ENCODE measurements at regions not wholly inside any gene's neighbourhood (a gene's known extent, or its start where the extent isn't known, plus 50 kb on each side); places are given as distances from the start of the nearest gene placed in this dataset.

DNA sequence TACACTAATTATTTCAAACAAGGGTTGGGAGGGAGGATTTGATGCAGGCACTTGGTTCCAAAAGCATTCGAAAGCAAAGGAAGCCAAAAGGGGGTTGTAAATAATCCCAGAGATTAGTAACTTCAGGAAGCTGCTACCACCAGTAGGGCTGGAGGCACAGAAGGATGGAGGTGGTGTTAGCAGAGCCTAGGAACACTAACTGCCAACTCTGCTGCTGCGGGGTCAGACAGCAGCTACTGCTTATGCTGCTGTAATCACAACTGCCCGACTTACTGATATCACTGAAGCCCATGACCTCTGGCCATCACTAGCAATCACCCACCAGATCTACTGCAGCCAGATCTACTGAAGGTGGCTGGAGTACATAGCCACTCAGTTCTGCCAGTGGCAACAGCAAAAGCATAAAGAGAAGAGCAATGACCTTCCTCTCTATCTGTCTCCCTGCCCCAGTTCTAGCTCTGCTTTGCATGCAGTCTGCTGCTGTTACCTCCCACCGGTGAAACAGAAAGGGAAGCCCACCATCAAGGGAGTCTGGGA, 408.5 kb downstream of the PLPP3 start (continued):
- TF ChIP-seq FOSL1 (IDR thresholded peaks at IDR 0.05; ENCODE audit: insufficient read depth, low read depth, low read length), result no peak
- TF ChIP-seq SP1 (IDR thresholded peaks at IDR 0.05; ENCODE audit: low read depth, low read length), result no peak
